ENCODE measurements at regions not wholly inside any gene's neighbourhood (a gene's known extent, or its start where the extent isn't known, plus 50 kb on each side); places are given as distances from the start of the nearest gene placed in this dataset.

- TF ChIP-seq CBX2 (IDR thresholded peaks at IDR 0.05; ENCODE audit: borderline replicate concordance, low read depth) (no peak), NR3C1 (IDR thresholded peaks at IDR 0.05) (no peak), KDM5A (IDR thresholded peaks at IDR 0.05) (no peak), FOSL2 (IDR thresholded peaks at IDR 0.05) (no peak), FOSL2 (CRISPR knock-in tag; IDR thresholded peaks at IDR 0.05) (no peak), EP300 (IDR thresholded peaks at IDR 0.05) (no peak), JUNB (IDR thresholded peaks at IDR 0.05) (no peak), CEBPB (IDR thresholded peaks at IDR 0.05) (no peak), HOXB5 (CRISPR knock-in tag; IDR thresholded peaks at IDR 0.05) (no peak), EHMT2 (IDR thresholded peaks at IDR 0.05; ENCODE audit: low read depth) (no peak), TFCP2L1 (CRISPR knock-in tag; IDR thresholded peaks at IDR 0.05) (no peak), ZSCAN20 (CRISPR knock-in tag; IDR thresholded peaks at IDR 0.05) (no peak)
- H3K4me1 ChIP-seq, result no peaks in the 10 kb centered on the region
- WGBS (ENCODE audit: missing lambda C conversion rate), result under 1% methylated on average over 5 of the region's 5 CpGs
- DNase-seq (ENCODE audit: low read depth in 1 of 2, low spot score in 1 of 2), result no peak
- H3K4me3 ChIP-seq, result no peak overlapping the region
- no peak for FAIRE-seq
- no peak overlapping the region for H3K4me2 ChIP-seq
- H3K27ac ChIP-seq, result no peak overlapping the region
- ChIA-PET CTCF (no interaction called here), POLR2A (no interaction called here)
- no peak for ATAC-seq
- H3K9me3 ChIP-seq, result no peaks in the 10 kb centered on the region
Observed at GRCh38 chr10:9789996-9790395, 1227.7 kb upstream of the CELF2 start.

GRCh38 chr10:9792181-9792580 lies 1225.5 kb upstream of the CELF2 start:
- no peak for ATAC-seq
- WGBS (ENCODE audit: missing lambda C conversion rate), result 3% methylated on average over 3 of the region's 3 CpGs
- Histone ChIP-seq H3K9me3 (no peaks in the 10 kb centered on the region), H3K4me2 (no peak overlapping the region), H3K4me3 (no peak overlapping the region), H3K4me1 (no peaks in the 10 kb centered on the region), H3K27ac (no peak overlapping the region)
- DNase-seq (ENCODE audit: low read depth in 1 of 2, low spot score in 1 of 2), result no peak
- FAIRE-seq, result no peak
- ChIA-PET CTCF (no interaction called here), POLR2A (no interaction called here)
- TF ChIP-seq JUNB (IDR thresholded peaks at IDR 0.05), result no peak
- no peak for TF ChIP-seq KDM1A (IDR thresholded peaks at IDR 0.05; ENCODE audit: low read depth)
- TF ChIP-seq HOXB13 (CRISPR knock-in tag; IDR thresholded peaks at IDR 0.05; ENCODE audit: low read depth), result no peak
- TF ChIP-seq ZFP36 (IDR thresholded peaks at IDR 0.05; ENCODE audit: borderline replicate concordance, partially characterized antibody), result no peak

GRCh38 chr10:9796564-9796963 lies 1221.1 kb upstream of the CELF2 start:
- Histone ChIP-seq H3K4me3 (no peak overlapping the region), H3K27ac (no peak overlapping the region), H3K4me2 (no peak overlapping the region), H3K4me1 (no peaks in the 10 kb centered on the region), H3K9me3 (no peaks in the 10 kb centered on the region)
- ChIA-PET POLR2A (no interaction called here), CTCF (no interaction called here)
- ATAC-seq (no peak), FAIRE-seq (no peak), DNase-seq (ENCODE audit: low read depth in 1 of 2, low spot score in 1 of 2) (no peak)
- WGBS (ENCODE audit: missing lambda C conversion rate), result 1% methylated on average over 3 of the region's 3 CpGs
- TF ChIP-seq KDM1A (IDR thresholded peaks at IDR 0.05; ENCODE audit: low read depth) (no peak), ZFP36 (IDR thresholded peaks at IDR 0.05; ENCODE audit: borderline replicate concordance, partially characterized antibody) (no peak), MAX (IDR thresholded peaks at IDR 0.05) (no peak), TFCP2L1 (CRISPR knock-in tag; IDR thresholded peaks at IDR 0.05) (no peak), POLR2AphosphoS2 (conservative IDR thresholded peaks at IDR 0.05; ENCODE audit: low read length) (no peak)

GRCh38 chr10:9800011-9800410 lies 1217.7 kb upstream of the CELF2 start:
- Histone ChIP-seq H3K27ac (no peak overlapping the region), H3K4me2 (no peak overlapping the region), H3K9me3 (peaks cover 2% of the 10 kb centered on the region; the same call in 1 of the 3 replicates), H3K4me3 (no peak overlapping the region), H3K4me1 (no peaks in the 10 kb centered on the region)
- ChIA-PET POLR2A (no interaction called here), CTCF (no interaction called here)
- DNase-seq (ENCODE audit: low read depth in 1 of 2, low spot score in 1 of 2) (no peak), ATAC-seq (no peak), FAIRE-seq (no peak)
- TF ChIP-seq HOXA7 (CRISPR knock-in tag; IDR thresholded peaks at IDR 0.05), result no peak
- no peak for TF ChIP-seq CEBPB (IDR thresholded peaks at IDR 0.05)
- TF ChIP-seq JUNB (IDR thresholded peaks at IDR 0.05), result no peak
- TF ChIP-seq ZSCAN20 (CRISPR knock-in tag; IDR thresholded peaks at IDR 0.05), result no peak
- no peak for TF ChIP-seq PBX3 (IDR thresholded peaks at IDR 0.05)
- TF ChIP-seq FOSB (CRISPR knock-in tag; IDR thresholded peaks at IDR 0.05), result no peak
- TF ChIP-seq ELK1 (IDR thresholded peaks at IDR 0.05; ENCODE audit: low read depth, low read length), result no peak
- 0% methylated on average over 1 of the region's 1 CpG for WGBS (ENCODE audit: missing lambda C conversion rate)
